BE2C (cell line): ENCODE measurements at regions not wholly inside any gene's neighbourhood (a gene's known extent, or its start where the extent isn't known, plus 50 kb on each side); places are given as distances from the start of the nearest gene placed in this dataset.

Experiments used
- DNase-seq: peaks from one replicate; pipeline ENCODE4 v3.0.0-alpha.2; 2020
- H3K27me3 ChIP-seq: fragments of 250-450 bp; sonication (Bioruptor Pico); 2 replicates; pipeline ENCODE4 v1.5.1; 2020; ENCODE audit warnings: mild to moderate bottlenecking
- H3K36me3 ChIP-seq: fragments of 250-450 bp; sonication (Bioruptor Pico); 2 replicates; pipeline ENCODE4 v1.5.1; 2020; ENCODE audit warnings: mild to moderate bottlenecking
- H3K4me1 ChIP-seq: fragments of 250-450 bp; sonication (Bioruptor Pico); 2 replicates; pipeline ENCODE4 v1.5.1; 2020
- H3K4me3 ChIP-seq: 2 replicates; pipeline ENCODE4 v1.5.1; 2011; ENCODE audit warnings: low read depth, low read length
- H3K9me3 ChIP-seq: fragments of 250-450 bp; sonication (Bioruptor Pico); 2 replicates; pipeline ENCODE4 v1.5.1; 2020
- TF ChIP-seq, protein P1 (sequence below): IDR thresholded peaks from 2 replicates; pipeline ENCODE4 v1.5.1; 2012; ENCODE audit warnings: mild to moderate bottlenecking, low read depth, low read length

DNA sequence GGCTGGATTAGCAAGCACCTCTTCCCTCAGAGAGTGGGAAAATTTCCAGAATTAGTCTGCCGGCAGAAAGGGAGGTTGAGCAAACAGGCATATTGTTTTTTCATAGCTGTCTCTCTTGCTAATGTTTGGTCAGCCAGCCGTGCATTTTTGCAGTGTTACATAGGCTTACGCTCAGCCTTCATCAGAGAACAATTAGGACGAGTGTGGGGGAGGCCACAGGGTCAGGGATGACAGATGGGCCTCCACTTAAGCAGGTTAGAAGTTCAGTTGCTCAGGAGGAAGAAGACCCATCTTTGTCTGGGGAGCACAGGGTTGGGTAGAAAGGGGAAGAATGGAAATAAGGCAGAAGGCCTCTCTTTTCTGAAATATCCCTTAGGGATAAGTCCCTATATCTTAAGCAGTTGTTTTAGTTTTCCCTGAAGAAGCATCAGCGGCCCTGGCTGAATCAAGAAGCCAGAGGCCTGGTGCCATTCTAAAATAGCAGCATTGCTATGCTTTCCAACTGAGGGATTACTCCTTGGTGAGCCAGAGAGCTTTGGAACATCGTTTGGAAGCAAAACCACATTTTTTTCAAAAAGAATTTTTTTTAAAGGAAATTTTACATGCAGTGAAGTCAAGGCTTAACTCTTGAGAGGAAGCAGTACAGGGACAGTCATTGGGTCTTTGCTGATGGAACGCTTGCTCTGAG, 118.8 kb downstream of the SMIM20 start:
- DNase-seq: no peak
- Histone ChIP-seq H3K27me3 (no peaks in the 10 kb centered on the region), H3K4me1 (no peaks in the 10 kb centered on the region), H3K9me3 (no peaks in the 10 kb centered on the region), H3K4me3 (no peak overlapping the region), H3K36me3 (no peaks in the 10 kb centered on the region)
- TF ChIP-seq, protein P1, sequence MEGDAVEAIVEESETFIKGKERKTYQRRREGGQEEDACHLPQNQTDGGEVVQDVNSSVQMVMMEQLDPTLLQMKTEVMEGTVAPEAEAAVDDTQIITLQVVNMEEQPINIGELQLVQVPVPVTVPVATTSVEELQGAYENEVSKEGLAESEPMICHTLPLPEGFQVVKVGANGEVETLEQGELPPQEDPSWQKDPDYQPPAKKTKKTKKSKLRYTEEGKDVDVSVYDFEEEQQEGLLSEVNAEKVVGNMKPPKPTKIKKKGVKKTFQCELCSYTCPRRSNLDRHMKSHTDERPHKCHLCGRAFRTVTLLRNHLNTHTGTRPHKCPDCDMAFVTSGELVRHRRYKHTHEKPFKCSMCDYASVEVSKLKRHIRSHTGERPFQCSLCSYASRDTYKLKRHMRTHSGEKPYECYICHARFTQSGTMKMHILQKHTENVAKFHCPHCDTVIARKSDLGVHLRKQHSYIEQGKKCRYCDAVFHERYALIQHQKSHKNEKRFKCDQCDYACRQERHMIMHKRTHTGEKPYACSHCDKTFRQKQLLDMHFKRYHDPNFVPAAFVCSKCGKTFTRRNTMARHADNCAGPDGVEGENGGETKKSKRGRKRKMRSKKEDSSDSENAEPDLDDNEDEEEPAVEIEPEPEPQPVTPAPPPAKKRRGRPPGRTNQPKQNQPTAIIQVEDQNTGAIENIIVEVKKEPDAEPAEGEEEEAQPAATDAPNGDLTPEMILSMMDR: no peak

DNA sequence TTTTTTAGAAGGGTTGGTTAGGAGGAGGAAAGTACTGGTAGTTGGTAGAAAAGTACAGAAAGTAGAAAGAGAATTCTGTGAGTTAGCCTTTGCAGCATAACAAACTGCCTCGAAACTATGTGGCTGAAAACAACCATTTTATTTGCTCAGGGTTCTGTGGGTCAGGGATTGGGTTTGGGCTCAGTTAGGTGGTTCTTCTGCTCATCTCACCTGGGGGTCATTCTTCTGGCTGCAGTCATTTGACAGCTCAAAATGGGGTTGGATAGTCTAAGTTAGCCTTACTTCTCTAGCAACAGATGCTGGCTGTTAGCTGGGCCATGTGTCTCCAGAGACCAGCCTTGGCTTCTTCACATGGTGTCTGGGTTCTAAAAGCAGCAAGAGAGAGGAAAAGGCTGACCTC, 119.4 kb downstream of the SMIM20 start:
- DNase-seq: no peak
- TF ChIP-seq, protein P1: no peak
- H3K27me3 ChIP-seq: no peaks in the 10 kb centered on the region
- no peak overlapping the region for H3K4me3 ChIP-seq
- H3K9me3 ChIP-seq: no peaks in the 10 kb centered on the region
- H3K36me3 ChIP-seq: no peaks in the 10 kb centered on the region
- no peaks in the 10 kb centered on the region for H3K4me1 ChIP-seq

DNA sequence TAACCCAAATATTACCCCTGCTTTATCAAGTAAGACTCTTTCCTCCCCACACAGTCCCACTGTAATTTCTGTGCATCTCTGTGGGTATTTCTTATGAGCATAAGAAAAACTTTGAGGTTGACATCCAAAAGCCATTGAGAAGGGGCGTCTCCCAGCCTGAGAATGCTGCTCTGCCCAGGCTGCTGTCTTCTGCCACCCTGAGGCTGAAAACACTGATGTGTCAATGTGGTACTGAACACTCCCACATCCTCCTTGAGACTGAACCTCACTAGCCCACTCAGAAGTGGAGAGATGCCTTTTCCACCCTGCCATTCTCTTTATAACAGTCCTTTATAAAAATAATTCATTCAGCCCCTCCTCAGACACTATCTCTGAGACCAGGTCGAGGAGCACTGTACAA, 120.8 kb downstream of the SMIM20 start:
- H3K9me3 ChIP-seq: no peaks in the 10 kb centered on the region
- H3K36me3 ChIP-seq: no peaks in the 10 kb centered on the region
- TF ChIP-seq, protein P1: no peak
- H3K27me3 ChIP-seq: no peaks in the 10 kb centered on the region
- no peak overlapping the region for H3K4me3 ChIP-seq
- H3K4me1 ChIP-seq: no peaks in the 10 kb centered on the region
- no peak for DNase-seq

DNA sequence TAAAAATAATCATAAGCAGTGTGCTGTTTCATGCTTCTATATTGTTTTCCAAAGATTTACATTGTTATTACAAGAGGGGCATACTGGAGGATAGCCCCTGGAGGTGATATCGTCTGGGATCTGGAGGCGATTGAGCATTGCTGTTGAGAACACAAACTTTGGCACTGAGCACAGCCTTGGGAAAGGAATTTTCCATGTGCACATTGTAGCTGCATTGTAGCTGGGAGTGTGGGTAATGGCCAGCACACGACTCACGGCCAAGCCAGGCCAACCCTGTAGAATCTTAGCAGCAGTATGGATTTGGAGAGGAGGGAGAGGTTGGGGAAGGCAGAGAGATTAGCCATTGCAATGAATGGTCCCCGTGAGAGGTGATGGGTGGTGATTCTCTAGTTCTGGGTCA, 121.9 kb downstream of the SMIM20 start:
- H3K4me3 ChIP-seq: no peak overlapping the region
- TF ChIP-seq, protein P1: no peak
- no peaks in the 10 kb centered on the region for H3K27me3 ChIP-seq
- H3K36me3 ChIP-seq: no peaks in the 10 kb centered on the region
- DNase-seq: no peak
- no peaks in the 10 kb centered on the region for H3K4me1 ChIP-seq
- H3K9me3 ChIP-seq: no peaks in the 10 kb centered on the region

DNA sequence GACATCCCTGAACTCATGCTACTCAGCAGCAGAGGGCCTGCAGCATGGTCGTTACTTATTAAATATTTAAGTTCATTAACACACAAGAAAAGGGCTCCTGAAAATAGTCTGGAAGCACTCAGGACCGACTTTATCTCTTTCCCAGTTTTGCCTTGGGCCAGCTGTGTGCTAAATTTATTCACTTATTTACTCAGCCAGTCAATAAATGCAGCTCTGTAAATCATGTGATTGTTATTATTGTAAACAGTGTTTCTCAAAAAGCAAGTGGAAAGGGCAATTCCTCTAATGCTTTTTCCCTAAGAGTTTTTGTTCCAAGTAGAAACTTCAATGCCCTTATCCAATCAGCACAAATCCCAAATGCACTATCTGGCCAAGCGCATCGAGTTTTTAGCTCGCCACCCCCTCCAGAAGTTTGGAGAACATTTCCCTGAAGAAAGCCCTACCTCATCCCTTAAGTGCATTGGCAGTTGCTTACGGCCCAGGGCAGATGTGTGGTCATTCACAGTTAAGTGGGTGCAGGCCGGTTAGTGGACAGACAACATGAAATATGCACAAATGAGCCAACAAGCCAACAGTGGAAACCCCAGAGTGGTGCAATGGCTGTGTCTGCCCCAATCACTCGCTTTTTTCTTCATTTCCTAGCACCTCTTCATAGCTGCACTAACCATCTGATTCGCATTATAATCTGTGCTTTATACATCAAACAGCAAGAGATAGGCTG, 125.8 kb downstream of the SMIM20 start:
- Histone ChIP-seq H3K4me3 (no peak overlapping the region), H3K4me1 (no peaks in the 10 kb centered on the region), H3K9me3 (no peaks in the 10 kb centered on the region), H3K36me3 (no peaks in the 10 kb centered on the region), H3K27me3 (no peaks in the 10 kb centered on the region)
- no peak for DNase-seq
- TF ChIP-seq, protein P1: no peak

DNA sequence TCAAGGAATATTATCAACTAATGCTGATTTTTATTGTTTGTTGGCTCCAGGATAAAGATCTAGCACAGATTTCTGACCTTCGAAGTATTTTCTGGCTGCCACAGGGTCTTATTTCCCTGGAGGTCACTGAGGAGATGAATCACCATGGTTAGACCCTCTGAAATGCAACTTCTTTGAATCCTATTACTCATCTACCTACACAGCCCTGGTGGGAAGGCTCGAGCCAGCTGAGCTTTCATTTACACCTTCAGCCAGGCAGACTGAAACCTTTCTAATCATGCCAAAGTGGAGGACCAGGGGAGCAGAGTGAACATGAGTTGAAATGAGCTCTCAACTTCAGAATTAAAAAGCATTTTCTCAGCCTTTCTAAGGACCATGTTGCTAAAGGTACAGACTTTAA, 130.5 kb downstream of the SMIM20 start:
- H3K27me3 ChIP-seq: no peaks in the 10 kb centered on the region
- no peak for DNase-seq
- no peaks in the 10 kb centered on the region for H3K9me3 ChIP-seq
- H3K4me1 ChIP-seq: no peaks in the 10 kb centered on the region
- TF ChIP-seq, protein P1: no peak
- H3K4me3 ChIP-seq: no peak overlapping the region
- no peaks in the 10 kb centered on the region for H3K36me3 ChIP-seq
